ENCODE measurements at regions not wholly inside any gene's neighbourhood (a gene's known extent, or its start where the extent isn't known, plus 50 kb on each side); places are given as distances from the start of the nearest gene placed in this dataset.

GRCh38 chr2:106745468-106745867 is 140.5 kb downstream of the ST6GAL2 start:
- Histone ChIP-seq H3K36me3 (no peaks in the 10 kb centered on the region), H3K9me3 (no peaks in the 10 kb centered on the region; the same call in 1 of the 2 replicates), H3K27ac (no peak overlapping the region), H3K27me3 (no peaks in the 10 kb centered on the region), H3K4me3 (no peak overlapping the region), H3K4me1 (no peaks in the 10 kb centered on the region), H3K4me2 (no peak overlapping the region), H4K20me1 (no peaks in the 10 kb centered on the region), H3K9ac (no peak overlapping the region)
- no peak for TF ChIP-seq Cebpa-rat (IDR thresholded peaks at IDR 0.05)

- Histone ChIP-seq H3K4me3 (no peak overlapping the region), H3K4me1 (no peaks in the 10 kb centered on the region), H3K27me3 (no peaks in the 10 kb centered on the region), H3K4me2 (no peak overlapping the region), H3K9ac (no peak overlapping the region), H3K27ac (no peak overlapping the region), H3K36me3 (no peaks in the 10 kb centered on the region), H3K9me3 (no peaks in the 10 kb centered on the region), H4K20me1 (no peaks in the 10 kb centered on the region)
- no peak for TF ChIP-seq Cebpa-rat (IDR thresholded peaks at IDR 0.05)
Observed at GRCh38 chr2:106749823-106750222, 136.1 kb downstream of the ST6GAL2 start.
